Suprapubic skin (tissue), 4 donors: ENCODE measurements at regions not wholly inside any gene's neighbourhood (a gene's known extent, or its start where the extent isn't known, plus 50 kb on each side); places are given as distances from the start of the nearest gene placed in this dataset.
A peak's percentile ranks its signal among the peaks of the same experiment; 100 is the strongest.
"Not testable (repeated sequence)": the region's sequence is repeated elsewhere in the genome, so short reads cannot be mapped to it uniquely, and the experiment has no call there.

Source experiments
- DNase-seq, 2 donors: peaks; one replicate each; pipeline ENCODE4 v3.0.0-alpha.2; 2019; ENCODE audit warnings: low spot score in 2 of 2
- H3K27ac ChIP-seq: fragments of 200-600 bp; sonication (generic); one replicate; pipeline ENCODE4 v1.5.1; 2019
- H3K27me3 ChIP-seq: fragments of 200-600 bp; sonication (generic); one replicate; pipeline ENCODE4 v1.5.1; 2019
- H3K36me3 ChIP-seq: fragments of 200-600 bp; sonication (generic); one replicate; pipeline ENCODE4 v1.5.1; 2019
- H3K4me1 ChIP-seq: fragments of 200-600 bp; sonication (generic); one replicate; pipeline ENCODE4 v1.5.1; 2019
- H3K4me3 ChIP-seq: fragments of 200-600 bp; sonication (generic); one replicate; pipeline ENCODE4 v1.5.1; 2019; ENCODE audit warnings: mild to moderate bottlenecking
- H3K9me3 ChIP-seq: fragments of 200-600 bp; sonication (generic); one replicate; pipeline ENCODE4 v1.5.1; 2019
- EP300 ChIP-seq: sonication (generic); formaldehyde crosslinking; IDR thresholded peaks from one replicate; pipeline ENCODE4 v1.6.1; 2017; ENCODE audit warnings: antibody characterized with exemption
- POLR2A ChIP-seq, 2 donors: fragments of 450-650 bp; IDR thresholded peaks; one replicate each; pipeline ENCODE4 v1.6.1; 2017; ENCODE audit warnings: antibody characterized with exemption in 2 of 2, mild to moderate bottlenecking in 2 of 2, moderate library complexity in 2 of 2
- POLR2AphosphoS5 ChIP-seq, 3 donors: sonication (generic); formaldehyde crosslinking; IDR thresholded peaks; one replicate each; pipeline ENCODE4 v1.6.1; 2017; ENCODE audit warnings: antibody characterized with exemption in 3 of 3
- WGBS: methylation state at CpG from one replicate; pipeline ENCODE4 v1.1.5; 2018; 5-methylcytosine and 5-hydroxymethylcytosine counted together
- TF ChIP-seq, protein P1 (sequence below), 2 donors: fragments of 200-600 bp in 1 of 2; fragments of 450-650 bp in 1 of 2; sonication (generic) in 1 of 2; IDR thresholded peaks; one replicate each; pipeline ENCODE4 v1.5.1; 2016 to 2019; ENCODE audit warnings: antibody characterized with exemption in 2 of 2, mild to moderate bottlenecking in 1 of 2, moderate library complexity in 1 of 2

DNA sequence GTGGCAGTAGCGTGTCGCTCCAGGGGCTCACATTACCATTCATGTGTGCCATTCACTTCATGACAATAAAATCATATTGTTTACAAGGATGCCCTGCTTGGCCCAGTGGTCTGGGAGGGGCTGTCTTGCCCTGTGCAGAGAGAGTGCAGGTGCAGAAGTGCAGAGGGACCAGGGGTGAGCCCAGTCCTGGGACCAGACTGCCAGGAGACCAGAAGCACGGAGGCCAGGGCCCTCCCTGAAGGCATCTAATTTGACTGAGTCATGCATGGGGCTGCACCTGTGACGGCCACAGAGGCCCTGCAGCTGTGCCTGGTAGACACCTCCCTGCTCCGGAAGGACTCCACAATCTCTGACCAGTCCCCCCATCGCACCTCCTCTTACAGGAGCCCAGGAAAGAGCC is 164.4 kb upstream of the FOXD4L5 start:
- Histone ChIP-seq H3K9me3 (no peaks in the 10 kb centered on the region), H3K27me3 (no peaks in the 10 kb centered on the region), H3K27ac (no peak overlapping the region), H3K36me3 (no peaks in the 10 kb centered on the region), H3K4me3 (no peak overlapping the region), H3K4me1 (no peaks in the 10 kb centered on the region)
- DNase-seq: peak in 1 of 2 donors; percentile 34
- WGBS: 74% methylated on average over 3 of the region's 6 CpGs
- no peak for TF ChIP-seq POLR2AphosphoS5 (IDR thresholded peaks at IDR 0.05)
- TF ChIP-seq, protein P1, sequence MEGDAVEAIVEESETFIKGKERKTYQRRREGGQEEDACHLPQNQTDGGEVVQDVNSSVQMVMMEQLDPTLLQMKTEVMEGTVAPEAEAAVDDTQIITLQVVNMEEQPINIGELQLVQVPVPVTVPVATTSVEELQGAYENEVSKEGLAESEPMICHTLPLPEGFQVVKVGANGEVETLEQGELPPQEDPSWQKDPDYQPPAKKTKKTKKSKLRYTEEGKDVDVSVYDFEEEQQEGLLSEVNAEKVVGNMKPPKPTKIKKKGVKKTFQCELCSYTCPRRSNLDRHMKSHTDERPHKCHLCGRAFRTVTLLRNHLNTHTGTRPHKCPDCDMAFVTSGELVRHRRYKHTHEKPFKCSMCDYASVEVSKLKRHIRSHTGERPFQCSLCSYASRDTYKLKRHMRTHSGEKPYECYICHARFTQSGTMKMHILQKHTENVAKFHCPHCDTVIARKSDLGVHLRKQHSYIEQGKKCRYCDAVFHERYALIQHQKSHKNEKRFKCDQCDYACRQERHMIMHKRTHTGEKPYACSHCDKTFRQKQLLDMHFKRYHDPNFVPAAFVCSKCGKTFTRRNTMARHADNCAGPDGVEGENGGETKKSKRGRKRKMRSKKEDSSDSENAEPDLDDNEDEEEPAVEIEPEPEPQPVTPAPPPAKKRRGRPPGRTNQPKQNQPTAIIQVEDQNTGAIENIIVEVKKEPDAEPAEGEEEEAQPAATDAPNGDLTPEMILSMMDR (IDR thresholded peaks at IDR 0.05): no peak

DNA sequence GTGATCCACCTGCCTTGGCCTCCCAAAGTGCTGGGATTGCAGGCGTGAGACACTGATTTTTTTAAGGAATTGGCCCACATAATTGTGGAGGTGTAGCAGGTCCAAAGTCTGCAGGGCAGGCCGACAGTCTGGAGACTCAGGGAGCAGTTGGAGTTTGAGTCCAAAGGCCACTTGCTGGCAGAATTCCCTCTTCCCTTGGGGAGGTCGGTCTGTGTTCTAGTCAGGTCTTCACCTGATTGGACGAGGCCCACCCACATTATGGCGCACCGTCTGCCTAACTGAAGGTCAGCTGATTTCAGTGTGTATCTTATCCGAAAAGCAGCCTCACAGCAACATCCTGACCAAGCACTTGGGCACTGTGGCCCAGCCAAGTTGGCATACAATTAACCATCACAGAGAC is 162.1 kb upstream of the FOXD4L5 start:
- not testable (repeated sequence) for H3K4me1 ChIP-seq

DNA sequence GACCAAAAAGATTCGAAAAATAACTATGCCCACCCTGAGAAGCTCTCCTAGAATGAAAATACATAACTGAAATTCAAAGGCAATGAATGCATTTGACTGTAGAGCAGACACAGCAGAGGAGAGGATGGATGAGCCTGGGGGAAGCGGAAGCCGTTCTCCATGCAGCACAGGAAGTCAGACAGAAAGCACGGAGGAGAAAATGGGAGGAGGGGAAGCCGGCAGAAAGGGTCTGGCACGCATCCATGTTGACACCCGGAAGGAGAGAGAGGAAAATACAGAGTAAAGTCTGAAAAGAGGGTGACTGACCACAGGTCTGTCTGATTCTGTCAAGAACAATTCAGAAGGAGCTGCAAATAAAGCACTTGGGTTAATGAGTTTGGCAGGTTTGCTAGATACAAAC is 161.0 kb upstream of the FOXD4L5 start:
- not testable (repeated sequence) for H3K27me3 ChIP-seq, H3K36me3 ChIP-seq, H3K4me1 ChIP-seq, H3K4me3 ChIP-seq, H3K9me3 ChIP-seq, H3K27ac ChIP-seq, DNase-seq
- 80% methylated on average over 7 of the region's 7 CpGs for WGBS

More for the DNA sequence above, 162.1 kb upstream of the FOXD4L5 start:
- H3K27ac ChIP-seq, H3K9me3 ChIP-seq, H3K4me3 ChIP-seq, H3K36me3 ChIP-seq, H3K27me3 ChIP-seq, DNase-seq: not testable (repeated sequence)
- WGBS: 78% methylated on average over 5 of the region's 7 CpGs

DNA sequence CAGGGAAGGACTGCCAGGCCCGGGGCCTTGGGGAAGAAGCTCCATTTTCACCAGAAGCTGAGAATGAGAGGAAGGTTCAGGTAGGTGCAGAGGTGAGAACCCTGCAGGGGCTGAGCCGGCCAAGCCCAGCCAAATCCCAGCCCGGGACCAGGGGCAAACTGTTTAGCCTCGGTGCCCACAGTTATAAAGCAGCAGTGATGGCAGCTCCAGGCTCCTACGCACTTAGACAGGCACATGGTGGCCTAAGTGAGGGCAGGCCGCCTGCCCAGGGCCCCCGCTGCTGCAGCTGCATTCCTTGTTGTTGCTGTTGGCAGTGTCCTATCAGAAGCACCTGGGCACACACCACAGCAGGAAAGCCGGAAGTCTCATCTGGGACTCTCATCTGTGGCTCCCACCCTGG is 159.9 kb upstream of the FOXD4L5 start:
- H3K9me3 ChIP-seq: no peaks in the 10 kb centered on the region
- H3K4me3 ChIP-seq: no peak overlapping the region
- no peak for DNase-seq
- no peaks in the 10 kb centered on the region for H3K36me3 ChIP-seq
- H3K4me1 ChIP-seq: no peaks in the 10 kb centered on the region
- H3K27ac ChIP-seq: no peak overlapping the region
- TF ChIP-seq POLR2AphosphoS5 (IDR thresholded peaks at IDR 0.05): no peak
- TF ChIP-seq EP300: no peak
- TF ChIP-seq, protein P1 (IDR thresholded peaks at IDR 0.05): no peak
- TF ChIP-seq POLR2A (IDR thresholded peaks at IDR 0.05): no peak
- no peaks in the 10 kb centered on the region for H3K27me3 ChIP-seq
- whole genome bisulfite sequencing: 76% methylated on average over 5 of the region's 8 CpGs

DNA sequence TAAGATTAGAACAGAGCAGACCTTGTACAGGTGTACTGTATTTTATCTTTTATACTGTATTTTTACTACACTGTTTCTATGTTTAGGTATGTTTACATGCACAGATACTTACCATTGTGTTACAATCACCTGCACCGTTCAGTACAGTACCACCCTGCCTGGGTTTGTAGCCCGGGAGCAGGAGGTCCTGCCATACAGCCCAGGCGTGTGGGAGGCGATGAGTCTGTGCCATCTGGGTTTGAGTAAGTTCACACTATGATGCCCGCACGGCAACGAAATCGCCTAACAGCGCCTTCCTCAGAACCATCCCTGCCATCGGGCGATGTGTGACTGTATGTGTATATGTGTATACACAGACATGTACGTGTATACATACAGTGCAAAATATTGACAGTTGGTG is 157.1 kb upstream of the FOXD4L5 start:
- not testable (repeated sequence) for DNase-seq, H3K4me3 ChIP-seq, H3K27ac ChIP-seq, H3K4me1 ChIP-seq, H3K27me3 ChIP-seq, H3K36me3 ChIP-seq, H3K9me3 ChIP-seq
- WGBS: 90% methylated on average over 10 of the region's 12 CpGs

DNA sequence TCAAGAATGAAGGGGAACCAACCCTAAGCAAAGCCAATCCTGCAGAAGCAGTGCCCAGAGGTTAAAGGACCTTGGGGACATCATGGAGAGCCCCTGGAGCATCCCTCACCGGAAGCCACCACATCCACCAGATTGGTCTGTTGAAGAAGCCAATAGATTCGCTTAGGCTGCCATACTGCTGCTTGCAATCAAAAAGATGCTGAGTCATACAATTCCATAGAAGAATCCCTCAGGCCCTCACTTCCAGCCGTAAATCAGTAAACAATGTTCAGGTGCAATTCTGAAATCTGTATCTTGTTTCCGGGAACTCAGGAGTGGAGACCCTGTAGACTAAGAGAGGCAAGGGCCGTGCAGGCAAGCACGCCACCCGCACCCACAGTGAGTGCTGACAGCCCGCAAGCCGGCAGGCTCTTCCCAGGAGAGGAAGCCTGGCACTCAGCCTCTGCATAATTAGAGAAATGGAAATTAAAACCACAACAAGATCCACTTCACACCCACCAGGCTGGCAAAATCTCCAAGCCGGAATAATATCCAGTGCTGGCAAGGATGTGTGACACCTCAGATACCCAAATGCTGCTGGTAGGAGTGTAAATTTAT is 156.4 kb upstream of the FOXD4L5 start:
- not testable (repeated sequence) for H3K4me1 ChIP-seq, H3K9me3 ChIP-seq, DNase-seq, H3K36me3 ChIP-seq, H3K27me3 ChIP-seq, H3K27ac ChIP-seq, H3K4me3 ChIP-seq
- 88% methylated on average over 10 of the region's 10 CpGs for WGBS

DNA sequence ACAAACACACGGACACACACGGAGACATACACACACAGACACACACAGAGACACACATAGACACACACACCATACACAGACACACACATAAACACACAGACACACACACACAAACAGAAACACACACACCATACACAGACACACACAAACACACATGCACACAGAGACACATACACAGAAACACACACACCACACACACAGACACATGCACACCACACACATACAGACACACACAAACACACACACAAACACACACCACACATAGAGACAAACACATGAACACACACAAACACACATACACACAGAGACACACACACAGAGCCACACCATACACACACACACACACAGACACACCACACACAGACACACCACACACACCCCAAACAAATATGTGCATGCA is 152.7 kb upstream of the FOXD4L5 start:
- WGBS: 71% methylated on average over 2 of the region's 2 CpGs
- TF ChIP-seq POLR2A (IDR thresholded peaks at IDR 0.05) (no peak), EP300 (no peak)
- TF ChIP-seq, protein P1 (IDR thresholded peaks at IDR 0.05): no peak
- H3K4me3 ChIP-seq: no peak overlapping the region
- H3K27ac ChIP-seq: no peak overlapping the region
- DNase-seq: no peak
- H3K27me3 ChIP-seq: no peaks in the 10 kb centered on the region
- no peaks in the 10 kb centered on the region for H3K4me1 ChIP-seq
- no peaks in the 10 kb centered on the region for H3K36me3 ChIP-seq
- no peaks in the 10 kb centered on the region for H3K9me3 ChIP-seq
